ENCODE measurements at regions not wholly inside any gene's neighbourhood (a gene's known extent, or its start where the extent isn't known, plus 50 kb on each side); places are given as distances from the start of the nearest gene placed in this dataset.
A peak's percentile ranks its signal among the peaks of the same experiment; 100 is the strongest.
"Not testable (repeated sequence)": the region's sequence is repeated elsewhere in the genome, so short reads cannot be mapped to it uniquely, and the experiment has no call there.

GRCh38 chr9:86997156-86997555, 49.9 kb upstream of the GAS1 start:
- no peak for DNase-seq

- DNase-seq: no peak
These were observed 50.6 kb upstream of the GAS1 start for GRCh38 chr9:86997951-86998350.

GRCh38 chr9:87002517-87002916, 55.2 kb upstream of the GAS1 start:
- DNase-seq: no peak

GRCh38 chr9:87004016-87004415, 56.7 kb upstream of the GAS1 start:
- DNase-seq: no peak

- DNase-seq: no peak
These were observed 59.6 kb upstream of the GAS1 start for GRCh38 chr9:87006956-87007355.

GRCh38 chr9:87007711-87008366, 60.5 kb upstream of the GAS1 start:
- peak; percentile 1 for DNase-seq

GRCh38 chr9:87008667-87009066, 61.4 kb upstream of the GAS1 start:
- DNase-seq: no peak

GRCh38 chr9:87010626-87011025, 63.3 kb upstream of the GAS1 start:
- DNase-seq: no peak

- DNase-seq: no peak
These were observed 64.2 kb upstream of the GAS1 start for GRCh38 chr9:87011551-87011950.

GRCh38 chr9:87013490-87013889, 66.2 kb upstream of the GAS1 start:
- no peak for DNase-seq

- DNase-seq: no peak
These were observed 67.1 kb upstream of the GAS1 start for GRCh38 chr9:87014436-87014835.

- DNase-seq: no peak
These were observed 69.4 kb upstream of the GAS1 start for GRCh38 chr9:87016681-87017080.

GRCh38 chr9:87020169-87020950, 73.1 kb upstream of the GAS1 start:
- no peak for DNase-seq

GRCh38 chr9:87022178-87022577, 74.9 kb upstream of the GAS1 start:
- no peak for DNase-seq

- DNase-seq: no peak
These were observed 78.9 kb upstream of the GAS1 start for GRCh38 chr9:87026204-87026603.

GRCh38 chr9:87028836-87029235, 81.5 kb upstream of the GAS1 start:
- DNase-seq: not testable (repeated sequence)

- DNase-seq: no peak
These were observed 82.6 kb upstream of the GAS1 start for GRCh38 chr9:87029905-87030304.

GRCh38 chr9:87034841-87035240, 87.5 kb upstream of the GAS1 start:
- no peak for DNase-seq

- DNase-seq: no peak
These were observed 88.6 kb upstream of the GAS1 start for GRCh38 chr9:87035879-87036278.

GRCh38 chr9:87036506-87036905, 89.2 kb upstream of the GAS1 start:
- no peak for DNase-seq

GRCh38 chr9:87039809-87040392, 92.6 kb upstream of the GAS1 start:
- DNase-seq: no peak

- no peak for DNase-seq
These were observed 93.2 kb upstream of the GAS1 start for GRCh38 chr9:87040410-87041009.

GRCh38 chr9:87041553-87042235, 94.4 kb upstream of the GAS1 start:
- not testable (repeated sequence) for DNase-seq

All from occipital lobe (tissue), 1 donor.